ENCODE measurements at regions not wholly inside any gene's neighbourhood (a gene's known extent, or its start where the extent isn't known, plus 50 kb on each side); places are given as distances from the start of the nearest gene placed in this dataset.
"Not testable (repeated sequence)": the region's sequence is repeated elsewhere in the genome, so short reads cannot be mapped to it uniquely, and the experiment has no call there.

- not testable (repeated sequence) for H3K79me2 ChIP-seq (ENCODE audit: control insufficient read depth, insufficient read depth, low read length, poor library complexity); H3K4ac ChIP-seq (ENCODE audit: low read depth, low read length); H2BK12ac ChIP-seq (ENCODE audit: low read length); H3K79me1 ChIP-seq (ENCODE audit: low read length); H4K12ac ChIP-seq (ENCODE audit: low read depth, low read length); H3K9ac ChIP-seq (ENCODE audit: low read length); H3K23ac ChIP-seq (ENCODE audit: low read length); H3K14ac ChIP-seq (ENCODE audit: low read length); H4K91ac ChIP-seq (ENCODE audit: low read depth, low read length); H2AK5ac ChIP-seq (ENCODE audit: low read length); H3K4me3 ChIP-seq (ENCODE audit: low read depth, low read length); H3K27me3 ChIP-seq (ENCODE audit: insufficient read depth, low read length); H3K18ac ChIP-seq (ENCODE audit: low read length); DNase-seq; H2BK5ac ChIP-seq (ENCODE audit: low read depth, low read length, poor library complexity); H2BK120ac ChIP-seq (ENCODE audit: insufficient read depth, low read length, poor library complexity); H3K27ac ChIP-seq (ENCODE audit: low read depth, low read length); H3K36me3 ChIP-seq (ENCODE audit: control insufficient read depth in 1 of 2, insufficient read depth in 2 of 2, low read length in 2 of 2); H3K4me1 ChIP-seq (ENCODE audit: control insufficient read depth in 1 of 2, insufficient read depth in 2 of 2, low read length in 2 of 2); H4K8ac ChIP-seq (ENCODE audit: low read depth, low read length); H2AFZ ChIP-seq (ENCODE audit: insufficient read depth, low read length, poor library complexity); H3K4me2 ChIP-seq (ENCODE audit: low read length)
- WGBS (ENCODE audit: extremely low coverage, insufficient coverage, insufficient read length) = no CpG with 5 or more reads among the region's 8 CpGs
- peaks cover 47% of the 10 kb centered on the region for H3K9me3 ChIP-seq (ENCODE audit: insufficient read depth, low read depth, low read length)
Measured at GRCh38 chr14:105685605-105686004, 159.2 kb downstream of the TMEM121 start.

- not testable (repeated sequence) for H3K4me1 ChIP-seq (ENCODE audit: control insufficient read depth in 1 of 2, insufficient read depth in 2 of 2, low read length in 2 of 2); H3K27ac ChIP-seq (ENCODE audit: low read depth, low read length); H2AK5ac ChIP-seq (ENCODE audit: low read length); H2BK12ac ChIP-seq (ENCODE audit: low read length); H2AFZ ChIP-seq (ENCODE audit: insufficient read depth, low read length, poor library complexity); H3K27me3 ChIP-seq (ENCODE audit: insufficient read depth, low read length); H3K79me1 ChIP-seq (ENCODE audit: low read length); H3K23ac ChIP-seq (ENCODE audit: low read length); H3K4me3 ChIP-seq (ENCODE audit: low read depth, low read length); H4K91ac ChIP-seq (ENCODE audit: low read depth, low read length); DNase-seq; H3K14ac ChIP-seq (ENCODE audit: low read length); H3K18ac ChIP-seq (ENCODE audit: low read length); H3K4ac ChIP-seq (ENCODE audit: low read depth, low read length); H2BK120ac ChIP-seq (ENCODE audit: insufficient read depth, low read length, poor library complexity); H3K36me3 ChIP-seq (ENCODE audit: control insufficient read depth in 1 of 2, insufficient read depth in 2 of 2, low read length in 2 of 2); H2BK5ac ChIP-seq (ENCODE audit: low read depth, low read length, poor library complexity); H3K4me2 ChIP-seq (ENCODE audit: low read length); H3K9ac ChIP-seq (ENCODE audit: low read length); H4K12ac ChIP-seq (ENCODE audit: low read depth, low read length); H4K8ac ChIP-seq (ENCODE audit: low read depth, low read length); H3K79me2 ChIP-seq (ENCODE audit: control insufficient read depth, insufficient read depth, low read length, poor library complexity)
- WGBS (ENCODE audit: extremely low coverage, insufficient coverage, insufficient read length) = no CpG with 5 or more reads among the region's 7 CpGs
- peaks cover 51% of the 10 kb centered on the region for H3K9me3 ChIP-seq (ENCODE audit: insufficient read depth, low read depth, low read length)
Measured at GRCh38 chr14:105686050-105686449, 159.7 kb downstream of the TMEM121 start.

GRCh38 chr14:105686462-105687170 lies 160.2 kb downstream of the TMEM121 start:
- not testable (repeated sequence) for H4K12ac ChIP-seq (ENCODE audit: low read depth, low read length); H3K4me2 ChIP-seq (ENCODE audit: low read length); H3K27ac ChIP-seq (ENCODE audit: low read depth, low read length); H3K14ac ChIP-seq (ENCODE audit: low read length); H3K4me3 ChIP-seq (ENCODE audit: low read depth, low read length); H3K23ac ChIP-seq (ENCODE audit: low read length); H2BK5ac ChIP-seq (ENCODE audit: low read depth, low read length, poor library complexity); H2AFZ ChIP-seq (ENCODE audit: insufficient read depth, low read length, poor library complexity); H2AK5ac ChIP-seq (ENCODE audit: low read length); H4K8ac ChIP-seq (ENCODE audit: low read depth, low read length); H4K91ac ChIP-seq (ENCODE audit: low read depth, low read length); H2BK12ac ChIP-seq (ENCODE audit: low read length); H3K4ac ChIP-seq (ENCODE audit: low read depth, low read length); DNase-seq; H3K18ac ChIP-seq (ENCODE audit: low read length); H3K79me2 ChIP-seq (ENCODE audit: control insufficient read depth, insufficient read depth, low read length, poor library complexity); H3K4me1 ChIP-seq (ENCODE audit: control insufficient read depth in 1 of 2, insufficient read depth in 2 of 2, low read length in 2 of 2); H2BK120ac ChIP-seq (ENCODE audit: insufficient read depth, low read length, poor library complexity); H3K9ac ChIP-seq (ENCODE audit: low read length); H3K36me3 ChIP-seq (ENCODE audit: control insufficient read depth in 1 of 2, insufficient read depth in 2 of 2, low read length in 2 of 2); H3K79me1 ChIP-seq (ENCODE audit: low read length); H3K27me3 ChIP-seq (ENCODE audit: insufficient read depth, low read length)
- peaks cover 57% of the 10 kb centered on the region for H3K9me3 ChIP-seq (ENCODE audit: insufficient read depth, low read depth, low read length)
- no CpG with 5 or more reads among the region's 34 CpGs for WGBS (ENCODE audit: extremely low coverage, insufficient coverage, insufficient read length)

- not testable (repeated sequence) for H3K14ac ChIP-seq (ENCODE audit: low read length)
Measured at GRCh38 chr14:105687171-105688022, 161.0 kb downstream of the TMEM121 start.

More at GRCh38 chr14:105687171-105688022, 161.0 kb downstream of the TMEM121 start:
- H4K8ac ChIP-seq (ENCODE audit: low read depth, low read length); DNase-seq; H3K4me3 ChIP-seq (ENCODE audit: low read depth, low read length); H3K79me2 ChIP-seq (ENCODE audit: control insufficient read depth, insufficient read depth, low read length, poor library complexity); H2AFZ ChIP-seq (ENCODE audit: insufficient read depth, low read length, poor library complexity); H2BK12ac ChIP-seq (ENCODE audit: low read length); H2BK5ac ChIP-seq (ENCODE audit: low read depth, low read length, poor library complexity); H2BK120ac ChIP-seq (ENCODE audit: insufficient read depth, low read length, poor library complexity); H3K23ac ChIP-seq (ENCODE audit: low read length); H3K9ac ChIP-seq (ENCODE audit: low read length); H4K91ac ChIP-seq (ENCODE audit: low read depth, low read length); H3K27ac ChIP-seq (ENCODE audit: low read depth, low read length); H3K36me3 ChIP-seq (ENCODE audit: control insufficient read depth in 1 of 2, insufficient read depth in 2 of 2, low read length in 2 of 2); H3K4ac ChIP-seq (ENCODE audit: low read depth, low read length); H4K12ac ChIP-seq (ENCODE audit: low read depth, low read length); H3K18ac ChIP-seq (ENCODE audit: low read length); H3K4me1 ChIP-seq (ENCODE audit: control insufficient read depth in 1 of 2, insufficient read depth in 2 of 2, low read length in 2 of 2); H3K27me3 ChIP-seq (ENCODE audit: insufficient read depth, low read length); H2AK5ac ChIP-seq (ENCODE audit: low read length); H3K79me1 ChIP-seq (ENCODE audit: low read length); H3K4me2 ChIP-seq (ENCODE audit: low read length): not testable (repeated sequence)
- no CpG with 5 or more reads among the region's 23 CpGs for WGBS (ENCODE audit: extremely low coverage, insufficient coverage, insufficient read length)
- H3K9me3 ChIP-seq (ENCODE audit: insufficient read depth, low read depth, low read length) = peaks cover 58% of the 10 kb centered on the region
